Inflammatory macrophage treated with lipopolysaccharide for 1 hour (primary cell): ENCODE measurements at regions not wholly inside any gene's neighbourhood (a gene's known extent, or its start where the extent isn't known, plus 50 kb on each side); places are given as distances from the start of the nearest gene placed in this dataset.
A peak's percentile ranks its signal among the peaks of the same experiment; 100 is the strongest.
"Not testable (repeated sequence)": the region's sequence is repeated elsewhere in the genome, so short reads cannot be mapped to it uniquely, and the experiment has no call there.

ENCODE experiments used
- DNase-seq, 2 donors: peaks; one replicate each; pipeline ENCODE4 v3.0.0-alpha.2; 2020 to 2022

GRCh38 chr4:142897518-142897917 lies 51.4 kb upstream of the INPP4B start:
- not testable (repeated sequence) for DNase-seq

- DNase-seq, result no peak
Measured at GRCh38 chr4:142900622-142901021, 54.5 kb upstream of the INPP4B start.

GRCh38 chr4:142901166-142901662 lies 55.1 kb upstream of the INPP4B start:
- no peak for DNase-seq

- DNase-seq, result not testable (repeated sequence)
Measured at GRCh38 chr4:142903617-142904016, 57.5 kb upstream of the INPP4B start.

DNA sequence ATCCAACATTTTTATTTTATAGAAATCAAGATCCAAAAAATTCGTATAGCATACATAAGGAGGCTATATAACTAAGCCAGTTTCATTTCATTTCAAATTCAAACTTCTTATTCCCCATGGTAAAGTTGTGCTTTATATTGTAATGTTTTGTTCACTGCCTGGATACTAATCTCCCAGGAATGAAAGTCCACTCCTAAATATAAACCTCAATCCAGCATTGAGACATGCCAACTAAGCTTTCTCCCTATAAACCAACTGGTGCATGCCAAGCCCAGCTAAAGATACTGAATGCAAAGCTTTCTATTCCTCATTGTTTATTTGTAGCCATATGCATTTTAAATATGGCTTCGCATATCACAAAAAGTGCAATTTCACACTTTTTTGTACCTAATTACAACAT lies 63.8 kb upstream of the INPP4B start:
- no peak for DNase-seq

GRCh38 chr4:142913034-142913433 lies 66.9 kb upstream of the INPP4B start:
- DNase-seq, result no peak

DNA sequence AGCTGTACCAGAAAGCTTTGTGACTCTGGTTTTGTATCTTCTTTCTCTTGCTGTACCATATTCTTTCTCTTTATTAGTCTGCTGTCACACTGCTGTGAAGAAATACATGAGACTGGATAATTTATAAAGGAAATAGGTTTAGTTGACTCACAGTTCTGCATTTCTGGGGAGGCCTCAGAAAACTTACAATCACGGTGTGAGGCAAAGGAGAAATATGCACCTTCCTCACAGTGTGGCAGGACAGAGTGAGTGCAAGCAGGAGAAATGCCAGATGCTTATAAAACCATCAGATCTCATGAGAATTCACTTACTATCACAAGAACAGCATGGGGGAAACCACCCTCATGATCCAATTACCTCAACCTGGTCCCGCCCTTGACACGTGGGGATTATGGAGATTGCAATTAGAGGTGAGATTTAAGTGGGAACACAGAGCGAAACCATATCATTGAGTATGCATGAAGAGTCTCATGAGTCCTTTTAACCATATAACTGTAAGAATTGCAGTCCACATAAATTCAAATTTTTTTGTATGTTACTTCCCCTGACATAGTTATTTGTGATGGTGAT lies 67.4 kb upstream of the INPP4B start:
- DNase-seq, result no peak

DNA sequence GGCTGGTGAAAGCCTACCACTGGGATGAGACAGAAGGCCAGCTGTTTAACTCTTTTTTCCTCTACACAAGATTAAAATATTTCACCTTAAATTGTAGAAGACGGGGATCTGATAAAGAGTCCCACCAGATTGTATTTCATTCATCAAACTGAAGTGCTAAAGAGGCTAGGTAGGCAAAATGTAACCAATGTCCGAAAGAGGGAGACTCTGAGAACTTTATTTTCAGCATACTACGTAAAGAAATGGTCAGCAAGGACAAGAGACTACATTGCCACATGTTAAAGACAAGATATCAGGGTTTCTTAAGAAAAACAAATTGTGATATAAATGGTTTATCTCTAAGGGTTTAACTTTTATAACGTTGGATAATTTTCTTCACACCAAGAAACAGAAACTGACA lies 71.6 kb upstream of the INPP4B start:
- DNase-seq, result no peak

DNA sequence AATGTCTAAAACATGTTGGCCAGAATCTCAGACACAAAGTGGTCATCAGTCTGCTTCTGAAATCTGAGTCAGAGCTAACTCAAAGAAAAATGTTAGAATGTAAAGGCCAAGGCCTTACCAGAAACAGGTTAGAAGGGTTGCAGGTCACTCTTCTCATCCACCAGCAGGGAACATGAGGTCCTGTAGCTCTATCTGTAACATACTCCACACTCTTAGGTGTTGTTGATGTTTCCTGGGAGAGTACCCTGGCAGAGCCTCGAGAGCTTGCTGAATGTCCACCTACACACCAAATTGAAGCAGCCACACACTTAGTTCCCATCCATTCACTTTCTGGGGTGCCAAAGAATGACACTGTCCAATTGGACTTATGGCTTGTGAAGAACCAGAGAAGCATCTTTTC lies 76.6 kb upstream of the INPP4B start:
- DNase-seq, result no peak

GRCh38 chr4:142923619-142924018 lies 77.5 kb upstream of the INPP4B start:
- no peak for DNase-seq

DNA sequence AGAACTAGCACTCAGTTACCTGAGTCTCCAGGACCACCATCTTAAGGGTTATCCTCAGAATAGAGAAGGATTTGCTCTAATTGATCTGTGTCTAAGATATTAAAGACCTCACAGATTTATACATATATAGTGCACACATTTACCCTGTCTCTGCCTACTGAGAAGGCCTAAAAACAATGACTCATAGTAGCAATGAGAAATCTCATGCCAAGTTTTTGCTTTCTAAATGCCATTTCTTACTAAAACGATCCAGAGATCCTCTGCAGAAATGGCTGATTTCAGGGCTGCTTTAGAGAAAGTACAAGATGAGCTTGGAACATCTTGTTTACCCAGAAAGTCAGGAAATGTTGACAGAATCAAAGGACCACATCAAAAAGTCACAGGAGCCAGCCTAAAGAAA lies 79.1 kb upstream of the INPP4B start:
- DNase-seq, result no peak

DNA sequence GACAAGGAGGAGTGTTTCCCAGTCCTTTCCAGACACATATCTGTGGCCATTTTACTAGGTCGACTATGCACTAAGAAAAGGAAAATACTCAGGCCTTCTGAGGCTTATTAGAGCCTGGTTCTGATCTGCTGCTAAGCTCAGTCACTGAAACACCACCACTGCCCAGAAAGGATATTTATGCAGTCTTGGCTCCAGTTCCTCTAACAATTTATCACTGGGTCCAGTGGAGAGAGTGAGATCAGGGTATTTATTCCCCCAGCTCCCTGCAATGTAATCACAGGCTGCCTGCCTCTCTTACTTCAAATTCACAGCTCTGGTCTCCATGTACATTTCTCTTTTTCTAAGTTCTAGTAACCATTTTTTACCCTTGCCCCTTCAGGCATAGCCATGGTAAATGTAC lies 81.6 kb upstream of the INPP4B start:
- DNase-seq, result no peak

DNA sequence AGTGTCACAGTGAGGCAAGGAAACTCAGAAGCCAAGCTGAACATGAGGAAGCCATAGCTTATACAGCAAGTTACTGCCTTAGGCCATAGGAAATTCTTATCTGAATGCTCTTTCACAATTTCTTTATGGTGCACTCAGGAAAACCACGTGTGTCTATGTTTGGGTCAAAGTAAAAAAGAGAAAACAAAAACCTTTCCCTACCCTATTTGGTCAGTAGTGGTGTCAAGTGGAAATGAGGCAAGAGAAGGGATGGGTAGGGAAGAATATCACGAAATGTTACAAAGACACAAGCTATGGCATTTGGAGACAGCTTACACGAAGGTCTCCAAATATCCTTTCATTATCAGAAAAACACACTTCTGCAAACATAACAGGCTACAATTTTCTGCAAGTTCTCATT lies 83.4 kb upstream of the INPP4B start:
- DNase-seq, result no peak

GRCh38 chr4:142933207-142933606 lies 87.1 kb upstream of the INPP4B start:
- no peak for DNase-seq

DNA sequence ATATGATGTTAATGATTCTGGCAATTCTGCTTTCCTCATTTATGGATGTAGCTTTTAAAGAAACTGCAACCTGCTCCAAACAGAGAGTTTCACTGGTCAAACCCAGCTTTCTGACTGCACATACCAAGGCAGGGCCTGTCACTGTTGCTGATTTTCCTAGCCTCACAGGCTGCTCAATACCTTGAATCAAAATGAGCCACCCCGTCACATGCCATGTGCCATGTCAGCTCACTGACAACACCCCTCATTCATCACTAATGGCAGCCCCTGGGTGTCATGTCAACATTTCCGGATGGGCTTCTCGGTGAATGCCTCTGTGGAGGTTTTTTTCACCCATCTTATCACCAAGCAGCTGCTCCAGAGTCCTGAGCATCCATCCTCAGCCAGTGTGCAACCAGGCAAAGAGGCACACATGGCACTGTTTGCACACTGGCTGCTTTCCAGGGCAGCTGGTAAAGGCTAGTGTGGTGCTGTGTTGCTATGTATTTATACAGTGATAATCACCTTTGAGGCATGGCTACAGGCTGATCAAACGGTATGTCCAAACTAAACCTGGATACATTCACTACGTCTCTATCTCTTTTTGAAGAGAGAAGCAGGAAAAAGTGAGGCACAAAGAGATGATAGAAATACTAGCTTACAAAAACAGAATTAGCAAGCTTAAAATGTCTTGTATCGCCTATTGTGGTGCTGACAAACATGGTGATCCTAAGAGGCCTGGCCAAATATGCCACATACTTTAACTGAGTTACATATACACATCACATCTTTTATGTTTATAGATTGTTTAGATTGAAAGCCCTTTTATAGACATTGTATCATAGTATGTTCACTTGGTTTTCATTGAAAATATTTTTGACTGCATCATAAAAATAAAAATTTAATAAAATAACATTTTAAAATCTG lies 94.6 kb upstream of the INPP4B start:
- no peak for DNase-seq

DNA sequence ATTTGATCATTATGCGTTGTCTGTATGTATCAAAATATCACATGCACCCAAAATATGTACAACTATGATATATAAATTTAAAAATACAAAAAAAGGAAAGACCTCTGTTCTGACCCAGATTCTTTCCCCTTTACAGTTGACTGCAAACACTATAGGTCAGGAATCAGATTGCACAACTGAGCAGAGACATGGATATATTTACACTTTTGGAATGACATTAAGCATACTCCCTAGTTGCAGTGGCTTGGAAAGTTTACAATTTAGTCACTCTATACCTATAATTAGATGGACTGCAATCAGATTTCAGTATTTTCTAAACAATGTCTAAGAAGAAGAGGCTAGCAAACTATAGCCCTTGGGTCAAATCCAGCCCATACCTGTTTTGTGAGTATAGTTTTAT lies 98.5 kb upstream of the INPP4B start:
- DNase-seq, result no peak

DNA sequence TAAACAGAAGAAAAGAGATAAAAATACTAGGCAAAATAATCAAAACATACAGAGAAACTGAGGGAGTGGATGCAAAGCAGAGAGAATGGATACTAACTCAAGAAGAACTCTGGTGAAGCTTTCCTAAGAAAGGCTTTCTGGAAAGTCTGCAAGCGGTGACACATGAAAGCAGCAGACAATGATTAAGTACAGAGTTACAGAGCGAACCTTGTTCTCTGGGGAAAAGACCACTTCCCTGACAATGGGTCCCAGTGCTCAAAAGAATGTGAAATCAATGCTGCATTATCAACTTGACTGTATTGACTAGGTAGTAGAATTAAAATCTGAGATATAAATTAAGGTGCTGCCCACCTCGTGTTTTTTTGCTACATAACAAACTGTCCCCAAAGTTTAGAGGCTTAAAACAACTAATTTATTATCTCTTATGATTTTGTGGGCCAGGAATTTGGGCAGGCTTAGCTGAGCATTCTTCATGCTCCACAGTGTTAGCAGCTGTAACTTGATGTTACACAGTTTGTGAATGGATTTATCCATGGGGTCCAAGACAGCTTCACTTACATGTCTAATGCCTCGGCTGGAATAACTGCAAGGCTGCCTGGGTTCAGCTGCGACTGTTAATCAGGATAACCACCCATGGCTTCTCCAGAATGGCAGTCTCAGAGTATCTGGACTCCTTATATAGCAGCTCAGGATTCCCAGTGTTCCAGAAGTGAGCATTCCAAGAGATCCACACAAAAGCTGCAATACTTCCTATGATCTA lies 106.9 kb upstream of the INPP4B start:
- DNase-seq, result no peak

- no peak for DNase-seq
Measured at GRCh38 chr4:142954415-142954814, 108.3 kb upstream of the INPP4B start.

DNA sequence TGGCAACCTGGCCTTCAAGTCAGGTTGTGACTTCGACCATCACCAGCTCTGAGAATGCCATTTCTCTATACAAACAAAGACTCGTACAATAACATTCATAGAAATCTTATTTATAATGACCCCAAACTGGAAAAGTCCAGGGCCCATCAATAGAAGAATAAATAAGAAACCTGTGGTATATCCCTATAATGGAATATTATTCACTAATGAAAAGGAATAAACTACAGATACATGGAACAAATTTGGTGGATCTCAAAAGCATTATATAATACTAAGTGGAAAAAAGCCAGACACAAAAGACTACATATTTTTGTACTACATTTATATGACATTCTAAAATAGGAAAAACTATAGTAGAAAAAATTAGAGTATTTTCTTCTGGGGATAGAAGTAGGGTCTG lies 109.4 kb upstream of the INPP4B start:
- DNase-seq, result no peak

DNA sequence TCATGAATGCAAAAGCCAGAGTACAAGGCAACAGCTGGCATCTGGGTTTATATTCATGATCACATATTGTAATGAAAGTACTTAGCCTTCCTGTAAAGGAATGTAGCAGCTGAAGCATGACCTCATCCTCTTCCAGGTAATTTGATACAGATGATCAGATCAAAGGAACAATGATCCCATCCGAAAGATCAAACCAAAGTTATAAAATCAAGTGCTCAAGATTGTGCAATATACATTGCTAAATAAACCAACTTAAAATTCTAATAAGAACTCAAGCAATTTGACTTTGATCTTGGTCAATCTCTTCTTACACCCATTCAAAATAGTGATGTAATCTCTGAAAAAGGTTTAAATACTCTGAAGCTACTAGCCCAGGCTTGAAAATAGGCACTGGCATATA lies 113.1 kb upstream of the INPP4B start:
- DNase-seq, result peak in 1 of 2 donors; percentile 4

DNA sequence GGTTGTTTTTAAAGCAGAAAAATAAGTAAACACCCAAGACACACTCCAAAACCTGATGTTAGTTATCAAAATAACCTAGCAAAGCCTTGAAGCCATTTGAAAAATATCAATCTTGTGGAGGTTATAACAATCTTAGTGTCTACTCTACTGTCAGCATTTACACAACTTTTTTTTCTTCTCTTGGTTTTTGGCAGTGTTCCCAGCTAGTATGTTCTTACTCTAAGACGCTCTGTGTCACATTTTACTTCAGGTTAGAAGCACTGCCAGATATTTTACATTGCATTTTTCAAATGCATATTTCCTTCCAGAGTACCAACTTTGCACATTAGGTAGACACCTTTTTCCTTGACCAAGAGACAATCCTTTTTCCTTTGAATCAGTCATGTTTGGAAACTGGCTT lies 114.0 kb upstream of the INPP4B start:
- DNase-seq, result no peak

- DNase-seq, result peak; percentile 22 to 23
Measured at GRCh38 chr4:142960867-142961644, 115.0 kb upstream of the INPP4B start.

DNA sequence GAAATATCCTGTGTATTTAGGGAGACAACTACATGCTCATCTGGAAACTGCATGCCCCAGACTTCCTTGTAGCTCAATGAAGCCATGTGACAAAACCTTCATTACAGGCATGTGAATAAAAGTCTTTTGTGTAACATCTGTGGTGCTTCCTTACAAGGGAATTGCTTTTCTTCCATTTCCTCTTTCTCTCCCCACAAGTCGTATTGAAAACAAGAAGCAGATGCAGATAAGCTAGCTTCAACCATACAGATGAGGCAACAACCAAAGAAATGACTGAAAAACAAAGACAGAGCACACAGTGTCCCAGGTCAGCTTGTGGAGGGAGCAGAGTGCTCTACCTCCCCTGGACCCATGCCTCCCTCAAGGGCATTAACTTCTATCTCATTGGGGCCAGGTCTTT lies 115.8 kb upstream of the INPP4B start:
- DNase-seq, result peak; percentile 65 to 81
